ENCODE measurements at regions not wholly inside any gene's neighbourhood (a gene's known extent, or its start where the extent isn't known, plus 50 kb on each side); places are given as distances from the start of the nearest gene placed in this dataset.
"Not testable (repeated sequence)": the region's sequence is repeated elsewhere in the genome, so short reads cannot be mapped to it uniquely, and the experiment has no call there.

DNA sequence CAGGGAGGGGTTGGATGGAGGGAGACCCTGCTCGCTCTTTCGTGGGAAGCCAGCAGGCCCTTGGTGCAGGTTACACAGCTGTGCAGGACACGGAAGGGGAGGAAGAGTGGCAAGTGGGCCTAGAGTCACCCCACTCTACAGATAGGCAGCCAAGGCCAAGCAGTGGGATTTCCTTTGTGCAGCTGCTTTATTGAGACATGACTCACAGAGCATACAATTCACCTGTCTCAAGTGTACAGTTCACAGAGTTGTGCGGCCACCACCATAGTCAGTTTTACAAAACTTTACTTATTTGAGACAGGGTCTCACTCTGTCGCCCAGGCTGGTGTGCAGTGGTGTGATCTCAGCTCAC, 91.2 kb upstream of the CIBAR2 start:
- TF ChIP-seq, protein P1, sequence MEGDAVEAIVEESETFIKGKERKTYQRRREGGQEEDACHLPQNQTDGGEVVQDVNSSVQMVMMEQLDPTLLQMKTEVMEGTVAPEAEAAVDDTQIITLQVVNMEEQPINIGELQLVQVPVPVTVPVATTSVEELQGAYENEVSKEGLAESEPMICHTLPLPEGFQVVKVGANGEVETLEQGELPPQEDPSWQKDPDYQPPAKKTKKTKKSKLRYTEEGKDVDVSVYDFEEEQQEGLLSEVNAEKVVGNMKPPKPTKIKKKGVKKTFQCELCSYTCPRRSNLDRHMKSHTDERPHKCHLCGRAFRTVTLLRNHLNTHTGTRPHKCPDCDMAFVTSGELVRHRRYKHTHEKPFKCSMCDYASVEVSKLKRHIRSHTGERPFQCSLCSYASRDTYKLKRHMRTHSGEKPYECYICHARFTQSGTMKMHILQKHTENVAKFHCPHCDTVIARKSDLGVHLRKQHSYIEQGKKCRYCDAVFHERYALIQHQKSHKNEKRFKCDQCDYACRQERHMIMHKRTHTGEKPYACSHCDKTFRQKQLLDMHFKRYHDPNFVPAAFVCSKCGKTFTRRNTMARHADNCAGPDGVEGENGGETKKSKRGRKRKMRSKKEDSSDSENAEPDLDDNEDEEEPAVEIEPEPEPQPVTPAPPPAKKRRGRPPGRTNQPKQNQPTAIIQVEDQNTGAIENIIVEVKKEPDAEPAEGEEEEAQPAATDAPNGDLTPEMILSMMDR (IDR thresholded peaks at IDR 0.05; ENCODE audit: low read depth, low read length, missing control alignments) = no peak
- no peak overlapping the region for H3K4me3 ChIP-seq (ENCODE audit: low read depth, low read length)
- no peak for DNase-seq (ENCODE audit: low read depth)
- in situ Hi-C loops (cut with HindIII; ENCODE audit: low sequenced_read_pairs) = no loop called here

DNA sequence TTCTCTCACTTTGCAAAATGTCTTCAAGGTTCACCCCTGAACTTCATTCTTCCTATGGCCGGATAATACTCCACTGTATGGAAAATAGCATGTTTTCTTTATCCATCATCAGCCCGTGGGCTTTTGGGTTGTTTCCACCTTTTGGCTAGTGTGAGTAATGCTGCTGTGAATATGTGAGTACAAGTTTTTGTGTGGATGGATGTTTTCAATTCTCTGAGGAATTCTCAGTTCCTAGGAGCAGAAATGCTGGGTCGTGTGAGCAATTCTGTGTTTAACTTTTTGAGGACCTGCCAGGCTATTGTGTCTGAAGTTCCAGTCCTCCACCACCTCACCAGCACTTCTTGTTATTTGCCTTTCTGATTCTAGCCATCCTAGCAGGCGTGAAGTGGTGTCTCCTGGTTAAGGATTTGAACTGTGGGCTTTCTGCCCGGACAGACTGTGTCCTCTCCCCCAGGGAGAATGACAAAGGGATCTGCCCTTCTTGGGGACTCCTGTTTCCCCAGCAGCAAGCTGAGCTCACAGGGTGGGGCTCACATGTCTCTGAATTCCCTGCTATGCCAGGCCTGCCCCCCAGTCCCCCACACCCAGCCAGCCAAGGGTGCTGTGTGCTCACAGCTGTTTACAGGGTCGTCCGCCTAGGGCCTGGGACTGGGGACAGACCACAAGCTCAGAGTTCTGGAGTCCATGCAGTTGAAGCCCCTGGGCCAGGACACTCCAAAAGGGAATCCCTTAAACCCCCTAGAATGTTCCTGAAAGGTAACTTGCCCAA, 92.2 kb upstream of the CIBAR2 start:
- in situ Hi-C loops (cut with HindIII; ENCODE audit: low sequenced_read_pairs) = no loop called here
- DNase-seq (ENCODE audit: low read depth) = no peak
- H3K4me3 ChIP-seq (ENCODE audit: low read depth, low read length) = no peak overlapping the region
- TF ChIP-seq, protein P1 (IDR thresholded peaks at IDR 0.05; ENCODE audit: low read depth, low read length, missing control alignments) = no peak

DNA sequence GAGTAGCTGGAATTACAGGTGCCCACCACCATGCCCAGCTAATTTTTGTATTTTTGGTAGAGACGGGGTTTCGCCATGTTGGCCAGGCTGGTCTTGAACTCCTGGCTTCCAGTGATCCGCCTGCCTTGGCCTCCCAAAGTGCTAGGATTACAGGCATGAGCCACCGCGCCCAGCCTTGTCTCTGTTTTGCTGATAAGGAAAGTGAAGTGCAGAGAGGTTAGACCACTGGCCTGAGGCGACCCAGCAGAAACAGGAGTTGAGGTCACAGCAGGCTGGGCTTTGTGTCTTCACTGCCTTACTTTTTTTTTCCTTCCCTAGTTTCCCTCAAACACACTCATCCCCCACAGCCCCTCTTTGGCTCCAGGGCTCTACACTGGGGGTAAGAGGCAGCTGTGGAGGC, 93.0 kb upstream of the CIBAR2 start:
- in situ Hi-C loops (cut with HindIII; ENCODE audit: low sequenced_read_pairs); H3K4me3 ChIP-seq (ENCODE audit: low read depth, low read length); DNase-seq (ENCODE audit: low read depth): not testable (repeated sequence)

DNA sequence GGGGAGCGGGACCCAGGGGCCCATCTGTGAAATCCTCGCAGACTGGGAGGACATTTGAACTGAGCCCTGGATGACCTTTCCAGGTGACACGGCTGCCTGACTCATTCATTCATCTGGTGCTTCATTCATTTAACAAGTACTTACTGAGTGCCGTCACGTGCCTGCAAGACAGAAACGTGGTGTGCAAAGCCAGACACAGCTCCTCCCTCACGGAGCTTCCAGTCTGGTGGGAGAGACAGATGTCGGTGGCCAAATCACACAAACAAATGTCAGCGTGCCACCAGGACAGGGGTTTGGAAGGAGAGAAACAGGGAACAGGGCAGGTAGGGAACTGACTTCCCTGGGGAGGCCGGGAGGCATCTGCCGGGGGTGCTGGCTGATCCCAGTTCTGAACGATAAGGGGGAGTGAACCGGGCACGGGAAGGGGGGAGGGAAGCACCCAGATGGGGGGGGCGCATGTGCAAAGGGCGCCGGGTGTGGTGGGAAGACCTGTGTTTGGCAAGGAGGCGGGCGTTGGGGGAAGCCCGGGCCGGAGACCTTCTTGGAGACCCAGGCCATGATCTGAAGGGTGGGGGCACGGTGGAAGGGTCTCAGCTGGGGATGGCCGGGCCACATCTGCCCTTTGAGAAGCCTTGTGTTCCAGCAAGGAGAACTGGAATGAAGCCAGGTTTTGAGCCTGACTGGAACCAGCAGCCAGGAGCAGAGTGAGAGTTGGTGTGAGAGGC, 93.6 kb upstream of the CIBAR2 start:
- no peak overlapping the region for H3K4me3 ChIP-seq (ENCODE audit: low read depth, low read length)
- no peak for DNase-seq (ENCODE audit: low read depth)
- TF ChIP-seq, protein P1 (IDR thresholded peaks at IDR 0.05; ENCODE audit: low read depth, low read length, missing control alignments) = no peak
- in situ Hi-C loops (cut with HindIII; ENCODE audit: low sequenced_read_pairs) = no loop called here

DNA sequence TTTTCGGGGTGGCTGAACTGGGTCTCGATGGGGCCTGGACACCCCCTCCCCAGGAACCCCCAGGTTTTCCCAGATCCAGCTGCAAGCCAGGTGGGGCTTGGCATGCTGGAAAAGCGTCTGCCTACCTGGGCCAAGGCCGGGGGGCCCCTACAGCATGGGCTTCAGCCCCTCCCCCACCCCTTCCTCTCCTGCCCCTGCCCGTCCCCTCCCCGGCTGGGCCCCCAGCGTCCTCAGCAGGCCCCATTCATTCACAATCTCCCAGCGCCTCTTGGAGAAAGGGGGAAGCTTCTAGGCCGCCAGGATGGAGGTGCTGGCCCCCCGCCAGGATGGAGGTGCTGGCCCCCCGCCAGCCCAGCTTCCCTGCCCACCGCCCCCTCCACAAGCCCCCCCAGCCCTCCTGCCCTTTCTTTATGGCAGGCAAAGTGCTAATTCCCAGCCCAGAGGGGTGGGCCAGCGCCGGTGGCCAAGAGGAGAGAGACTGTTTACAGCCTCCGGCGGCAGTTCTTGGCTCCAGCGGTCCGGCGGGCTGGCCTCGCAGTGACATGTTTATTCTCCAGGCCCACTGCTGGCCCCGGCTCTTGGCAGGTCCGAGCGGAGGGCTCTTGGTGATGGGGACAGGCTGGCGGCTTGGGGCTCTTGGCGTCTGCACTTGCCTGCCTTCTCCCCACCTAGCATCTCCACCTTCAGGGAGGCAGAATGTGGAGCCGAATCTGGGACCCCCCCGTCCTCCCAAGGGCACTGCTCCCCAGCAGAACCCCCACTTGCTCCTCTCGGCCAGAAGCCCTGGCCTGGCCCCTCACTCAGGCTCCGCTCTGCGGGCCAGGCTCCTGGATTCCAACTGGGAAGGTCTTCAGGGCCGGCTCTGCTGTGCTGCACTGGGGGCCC, 94.4 kb upstream of the CIBAR2 start:
- H3K4me3 ChIP-seq (ENCODE audit: low read depth, low read length) = no peak overlapping the region
- in situ Hi-C loops (cut with HindIII; ENCODE audit: low sequenced_read_pairs) = no loop called here

DNA sequence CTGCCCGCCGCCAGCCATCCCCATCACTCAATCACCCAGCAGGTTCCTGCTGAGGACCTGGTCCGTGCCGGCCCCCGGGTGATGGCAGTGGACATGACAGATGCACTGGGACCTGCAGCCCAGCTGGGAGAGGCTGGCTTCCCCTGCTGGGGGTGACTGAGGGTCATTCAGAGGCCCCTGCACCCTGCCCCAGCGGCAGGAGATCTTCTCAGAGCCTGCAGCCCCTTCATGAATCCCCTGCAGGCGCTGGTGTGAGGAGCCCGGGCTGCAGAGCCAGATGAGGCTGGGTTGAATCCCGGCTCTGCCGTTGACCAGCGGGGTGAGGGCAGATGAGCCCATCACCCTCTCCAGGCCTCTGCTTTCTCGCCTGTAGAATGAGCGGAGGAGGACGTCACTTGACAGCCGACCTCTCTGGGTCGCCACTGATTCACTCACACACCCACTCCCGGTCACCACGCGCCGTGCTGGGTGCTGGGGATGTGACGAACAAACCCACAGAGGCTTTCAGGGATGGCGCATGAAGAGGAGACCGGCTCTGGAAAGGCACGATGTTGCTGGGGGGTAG, 95.2 kb upstream of the CIBAR2 start:
- TF ChIP-seq, protein P1 (IDR thresholded peaks at IDR 0.05; ENCODE audit: low read depth, low read length, missing control alignments) = no peak
- in situ Hi-C loops (cut with HindIII; ENCODE audit: low sequenced_read_pairs) = no loop called here
- no peak for DNase-seq (ENCODE audit: low read depth)
- H3K4me3 ChIP-seq (ENCODE audit: low read depth, low read length) = no peak overlapping the region

More for the DNA sequence above, 94.4 kb upstream of the CIBAR2 start:
- TF ChIP-seq, protein P1 (IDR thresholded peaks at IDR 0.05; ENCODE audit: low read depth, low read length, missing control alignments) = no peak
- DNase-seq (ENCODE audit: low read depth) = no peak
